ENCODE measurements at regions not wholly inside any gene's neighbourhood (a gene's known extent, or its start where the extent isn't known, plus 50 kb on each side); places are given as distances from the start of the nearest gene placed in this dataset.
A peak's percentile ranks its signal among the peaks of the same experiment; 100 is the strongest.
"Not testable (repeated sequence)": the region's sequence is repeated elsewhere in the genome, so short reads cannot be mapped to it uniquely, and the experiment has no call there.

GRCh38 chr12:95380997-95381786, 92.8 kb upstream of the METAP2 start:
- no peak for DNase-seq
- Histone ChIP-seq H3K27me3 (replicated peaks) (no peaks in the 10 kb centered on the region), H3K36me3 (replicated peaks) (no peaks in the 10 kb centered on the region), H3K27ac (no peak overlapping the region), H3K4me3 (ENCODE audit: low read depth, low read length) (no peak overlapping the region)
- in situ Hi-C loops (cut with HindIII; ENCODE audit: low pct_ligation_motif_present, low sequenced_read_pairs): no loop called here
- TF ChIP-seq CTCF (IDR thresholded peaks at IDR 0.05; ENCODE audit: low read depth, low read length, missing control alignments): no peak

- in situ Hi-C loops (cut with HindIII; ENCODE audit: low pct_ligation_motif_present, low sequenced_read_pairs); H3K27ac ChIP-seq; H3K27me3 ChIP-seq (replicated peaks); H3K4me3 ChIP-seq (ENCODE audit: low read depth, low read length); H3K36me3 ChIP-seq (replicated peaks): not testable (repeated sequence)
- DNase-seq: peak; percentile 69
Measured at GRCh38 chr12:95383920-95384319, 90.0 kb upstream of the METAP2 start.

- H3K4me3 ChIP-seq (ENCODE audit: low read depth, low read length): no peak overlapping the region
- in situ Hi-C loops (cut with HindIII; ENCODE audit: low pct_ligation_motif_present, low sequenced_read_pairs): no loop called here
- H3K36me3 ChIP-seq (replicated peaks): no peaks in the 10 kb centered on the region
- no peak overlapping the region for H3K27ac ChIP-seq
- no peak for TF ChIP-seq CTCF (IDR thresholded peaks at IDR 0.05; ENCODE audit: low read depth, low read length, missing control alignments)
- no peaks in the 10 kb centered on the region for H3K27me3 ChIP-seq (replicated peaks)
- DNase-seq: no peak
Measured at GRCh38 chr12:95384785-95385184, 89.2 kb upstream of the METAP2 start.

- no peak overlapping the region for H3K27ac ChIP-seq
- H3K36me3 ChIP-seq (replicated peaks): no peaks in the 10 kb centered on the region
- peak; percentile 7 for DNase-seq
- in situ Hi-C loops (cut with HindIII; ENCODE audit: low pct_ligation_motif_present, low sequenced_read_pairs): no loop called here
- no peak overlapping the region for H3K4me3 ChIP-seq (ENCODE audit: low read depth, low read length)
- no peak for TF ChIP-seq CTCF (IDR thresholded peaks at IDR 0.05; ENCODE audit: low read depth, low read length, missing control alignments)
- H3K27me3 ChIP-seq (replicated peaks): no peaks in the 10 kb centered on the region
Measured at GRCh38 chr12:95385246-95386035, 88.5 kb upstream of the METAP2 start.

- TF ChIP-seq CTCF (IDR thresholded peaks at IDR 0.05; ENCODE audit: low read depth, low read length, missing control alignments): no peak
- Histone ChIP-seq H3K27ac (no peak overlapping the region), H3K27me3 (replicated peaks) (no peaks in the 10 kb centered on the region), H3K4me3 (ENCODE audit: low read depth, low read length) (no peak overlapping the region), H3K36me3 (replicated peaks) (no peaks in the 10 kb centered on the region)
- no peak for DNase-seq
- in situ Hi-C loops (cut with HindIII; ENCODE audit: low pct_ligation_motif_present, low sequenced_read_pairs): no loop called here
Measured at GRCh38 chr12:95386051-95386450, 87.9 kb upstream of the METAP2 start.

- H3K27ac ChIP-seq; H3K36me3 ChIP-seq (replicated peaks); H3K27me3 ChIP-seq (replicated peaks); H3K4me3 ChIP-seq (ENCODE audit: low read depth, low read length); DNase-seq; in situ Hi-C loops (cut with HindIII; ENCODE audit: low pct_ligation_motif_present, low sequenced_read_pairs): not testable (repeated sequence)
Measured at GRCh38 chr12:95388260-95388659, 85.7 kb upstream of the METAP2 start.
